ENCODE measurements at regions not wholly inside any gene's neighbourhood (a gene's known extent, or its start where the extent isn't known, plus 50 kb on each side); places are given as distances from the start of the nearest gene placed in this dataset.
"Not testable (repeated sequence)": the region's sequence is repeated elsewhere in the genome, so short reads cannot be mapped to it uniquely, and the experiment has no call there.

GRCh38 chr17:22337467-22337866, 645.1 kb downstream of the KCNJ18 start:
- Histone ChIP-seq H3K4me1 (ENCODE audit: control insufficient read depth in 1 of 2, insufficient read depth in 2 of 2, low read length in 2 of 2) (no peaks in the 10 kb centered on the region), H3K4me2 (replicated peaks; ENCODE audit: extremely low read depth, low read length, poor library complexity, severe bottlenecking) (no peak overlapping the region), H4K20me1 (ENCODE audit: insufficient read depth, low read length) (no peaks in the 10 kb centered on the region), H3K27ac (ENCODE audit: low read depth in 1 of 2, low read length in 2 of 2) (no peak overlapping the region), H3K79me2 (ENCODE audit: insufficient read depth, low read length) (no peaks in the 10 kb centered on the region), H3K27me3 (ENCODE audit: control insufficient read depth in 2 of 2, insufficient read depth in 2 of 2, low read length in 2 of 2) (no peaks in the 10 kb centered on the region), H3K9ac (ENCODE audit: insufficient read depth, low read length, poor library complexity, severe bottlenecking) (no peak overlapping the region), H3K36me3 (replicated peaks in 1 of 2; ENCODE audit: control insufficient read depth in 1 of 2, insufficient read depth in 2 of 2, low read length in 2 of 2) (no peaks in the 10 kb centered on the region), H3K9me3 (replicated peaks in 1 of 2; ENCODE audit: control insufficient read depth in 1 of 2, insufficient read depth in 1 of 2, low read length in 2 of 2) (peaks cover 11 to 42% of the 10 kb centered on the region in 2 donors), H2AFZ (ENCODE audit: insufficient read depth, low read depth, low read length, poor library complexity, severe bottlenecking) (no peak overlapping the region), H3K4me3 (replicated peaks in 1 of 3; ENCODE audit: low read depth in 2 of 3, low read length in 3 of 3) (no peak overlapping the region)
- Mint-ChIP-seq H3K27ac (no peak overlapping the region), H3K27me3 (ENCODE audit: low read depth in 3 of 3) (no peaks in the 10 kb centered on the region), H3K4me3 (no peak overlapping the region), H3K4me1 (no peaks in the 10 kb centered on the region), H3K9me3 (peaks cover 4 to 53% (median 29%) of the 10 kb centered on the region in 7 donors), H3K36me3 (no peaks in the 10 kb centered on the region)
- no peak for DNase-seq
- intact Hi-C loops (cut with micrococcal nuclease), result no loop called here
- 39% methylated on average over 4 of the region's 7 CpGs for WGBS (ENCODE audit: insufficient coverage)
- no peak for TF ChIP-seq CTCF (IDR thresholded peaks at IDR 0.05)

GRCh38 chr17:22356603-22357002, 664.3 kb downstream of the KCNJ18 start:
- H3K4me3 Mint-ChIP-seq; DNase-seq; H2AFZ ChIP-seq (ENCODE audit: insufficient read depth, low read depth, low read length, poor library complexity, severe bottlenecking); H3K9ac ChIP-seq (ENCODE audit: insufficient read depth, low read length, poor library complexity, severe bottlenecking); H3K4me1 ChIP-seq (ENCODE audit: control insufficient read depth in 1 of 2, insufficient read depth in 2 of 2, low read length in 2 of 2); H4K20me1 ChIP-seq (ENCODE audit: insufficient read depth, low read length); H3K36me3 Mint-ChIP-seq; H3K4me3 ChIP-seq (replicated peaks in 1 of 3; ENCODE audit: low read depth in 2 of 3, low read length in 3 of 3); intact Hi-C loops (cut with micrococcal nuclease); H3K36me3 ChIP-seq (replicated peaks in 1 of 2; ENCODE audit: control insufficient read depth in 1 of 2, insufficient read depth in 2 of 2, low read length in 2 of 2); H3K27me3 ChIP-seq (ENCODE audit: control insufficient read depth in 2 of 2, insufficient read depth in 2 of 2, low read length in 2 of 2); H3K27ac ChIP-seq (ENCODE audit: low read depth in 1 of 2, low read length in 2 of 2); H3K79me2 ChIP-seq (ENCODE audit: insufficient read depth, low read length); H3K27ac Mint-ChIP-seq; H3K4me1 Mint-ChIP-seq; H3K27me3 Mint-ChIP-seq (ENCODE audit: low read depth in 3 of 3); H3K4me2 ChIP-seq (replicated peaks; ENCODE audit: extremely low read depth, low read length, poor library complexity, severe bottlenecking): not testable (repeated sequence)
- WGBS (ENCODE audit: insufficient coverage), result no CpG with 5 or more reads among the region's 2 CpGs
- H3K9me3 ChIP-seq (replicated peaks in 1 of 2; ENCODE audit: control insufficient read depth in 1 of 2, insufficient read depth in 1 of 2, low read length in 2 of 2), result peaks cover 8 to 12% of the 10 kb centered on the region in 2 donors
- peaks cover 3 to 23% (median 12%) of the 10 kb centered on the region in 7 donors for H3K9me3 Mint-ChIP-seq

- H3K36me3 ChIP-seq (replicated peaks in 1 of 2; ENCODE audit: control insufficient read depth in 1 of 2, insufficient read depth in 2 of 2, low read length in 2 of 2); H3K4me1 ChIP-seq (ENCODE audit: control insufficient read depth in 1 of 2, insufficient read depth in 2 of 2, low read length in 2 of 2); H3K4me2 ChIP-seq (replicated peaks; ENCODE audit: extremely low read depth, low read length, poor library complexity, severe bottlenecking); H3K4me3 Mint-ChIP-seq; H3K27me3 Mint-ChIP-seq (ENCODE audit: low read depth in 3 of 3); DNase-seq; H3K27me3 ChIP-seq (ENCODE audit: control insufficient read depth in 2 of 2, insufficient read depth in 2 of 2, low read length in 2 of 2); H3K36me3 Mint-ChIP-seq; H4K20me1 ChIP-seq (ENCODE audit: insufficient read depth, low read length); intact Hi-C loops (cut with micrococcal nuclease); H3K27ac Mint-ChIP-seq; H2AFZ ChIP-seq (ENCODE audit: insufficient read depth, low read depth, low read length, poor library complexity, severe bottlenecking); H3K4me1 Mint-ChIP-seq; H3K27ac ChIP-seq (ENCODE audit: low read depth in 1 of 2, low read length in 2 of 2); H3K4me3 ChIP-seq (replicated peaks in 1 of 3; ENCODE audit: low read depth in 2 of 3, low read length in 3 of 3); H3K9ac ChIP-seq (ENCODE audit: insufficient read depth, low read length, poor library complexity, severe bottlenecking); H3K79me2 ChIP-seq (ENCODE audit: insufficient read depth, low read length): not testable (repeated sequence)
- peaks cover 15 to 35% (median 26%) of the 10 kb centered on the region in 7 donors for H3K9me3 Mint-ChIP-seq
- peaks cover 36 to 45% of the 10 kb centered on the region in 2 donors for H3K9me3 ChIP-seq (replicated peaks in 1 of 2; ENCODE audit: control insufficient read depth in 1 of 2, insufficient read depth in 1 of 2, low read length in 2 of 2)
- 33% methylated on average over 2 of the region's 3 CpGs for WGBS (ENCODE audit: insufficient coverage)
Measured at GRCh38 chr17:22370988-22371387, 678.7 kb downstream of the KCNJ18 start.

Data from CD14-positive monocyte (primary cell).